ENCODE measurements at regions not wholly inside any gene's neighbourhood (a gene's known extent, or its start where the extent isn't known, plus 50 kb on each side); places are given as distances from the start of the nearest gene placed in this dataset.

DNA sequence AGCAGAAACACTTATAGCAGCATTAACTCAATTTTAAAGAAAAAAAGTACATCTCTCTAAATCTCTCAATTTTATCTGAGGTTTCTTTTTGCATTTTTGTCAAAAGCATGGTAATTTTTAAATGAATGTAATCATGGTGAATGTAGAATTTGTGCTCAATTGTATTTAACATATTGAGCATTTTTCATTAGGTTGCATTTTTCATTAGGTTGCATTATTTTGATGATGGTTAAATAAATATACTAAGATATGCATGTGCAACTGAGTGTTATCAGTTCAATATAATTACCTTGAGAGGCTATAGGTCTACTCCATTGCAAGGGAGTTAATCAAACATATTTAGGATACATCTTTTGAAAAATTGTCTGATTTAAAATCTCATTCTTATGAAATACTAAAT, 355.1 kb upstream of the SPTLC3 start:
- TF ChIP-seq CTCF (optimal IDR thresholded peaks at IDR 0.05 in 1 of 3, IDR thresholded peaks at IDR 0.05 in 1 of 3, conservative IDR thresholded peaks at IDR 0.05 in 1 of 3; ENCODE audit: extremely low read depth in 1 of 3, insufficient read depth in 2 of 3, low read length in 3 of 3) (no peak), EZH2 (IDR thresholded peaks at IDR 0.05; ENCODE audit: low read length) (no peak)
